ENCODE measurements at regions not wholly inside any gene's neighbourhood (a gene's known extent, or its start where the extent isn't known, plus 50 kb on each side); places are given as distances from the start of the nearest gene placed in this dataset.

- TF ChIP-seq RAD21 (IDR thresholded peaks at IDR 0.05; ENCODE audit: low read length) (no peak), TAF1 (IDR thresholded peaks at IDR 0.05; ENCODE audit: borderline replicate concordance, low read depth, low read length) (no peak), EP300 (IDR thresholded peaks at IDR 0.05; ENCODE audit: borderline replicate concordance in 1 of 2, low read depth in 1 of 2, low read length in 1 of 2) (no peak), RFX5 (IDR thresholded peaks at IDR 0.05; ENCODE audit: low read length) (no peak)
- TF ChIP-seq, protein P1, sequence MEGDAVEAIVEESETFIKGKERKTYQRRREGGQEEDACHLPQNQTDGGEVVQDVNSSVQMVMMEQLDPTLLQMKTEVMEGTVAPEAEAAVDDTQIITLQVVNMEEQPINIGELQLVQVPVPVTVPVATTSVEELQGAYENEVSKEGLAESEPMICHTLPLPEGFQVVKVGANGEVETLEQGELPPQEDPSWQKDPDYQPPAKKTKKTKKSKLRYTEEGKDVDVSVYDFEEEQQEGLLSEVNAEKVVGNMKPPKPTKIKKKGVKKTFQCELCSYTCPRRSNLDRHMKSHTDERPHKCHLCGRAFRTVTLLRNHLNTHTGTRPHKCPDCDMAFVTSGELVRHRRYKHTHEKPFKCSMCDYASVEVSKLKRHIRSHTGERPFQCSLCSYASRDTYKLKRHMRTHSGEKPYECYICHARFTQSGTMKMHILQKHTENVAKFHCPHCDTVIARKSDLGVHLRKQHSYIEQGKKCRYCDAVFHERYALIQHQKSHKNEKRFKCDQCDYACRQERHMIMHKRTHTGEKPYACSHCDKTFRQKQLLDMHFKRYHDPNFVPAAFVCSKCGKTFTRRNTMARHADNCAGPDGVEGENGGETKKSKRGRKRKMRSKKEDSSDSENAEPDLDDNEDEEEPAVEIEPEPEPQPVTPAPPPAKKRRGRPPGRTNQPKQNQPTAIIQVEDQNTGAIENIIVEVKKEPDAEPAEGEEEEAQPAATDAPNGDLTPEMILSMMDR (IDR thresholded peaks at IDR 0.05): no peak
Observed at GRCh38 chr21:36208326-36209013, 51.8 kb downstream of the DOP1B start.

Measured in SK-N-SH (cell line).